Naive B cell (primary cell): ENCODE measurements at regions not wholly inside any gene's neighbourhood (a gene's known extent, or its start where the extent isn't known, plus 50 kb on each side); places are given as distances from the start of the nearest gene placed in this dataset.
"Not testable (repeated sequence)": the region's sequence is repeated elsewhere in the genome, so short reads cannot be mapped to it uniquely, and the experiment has no call there.

Experiments used
- ATAC-seq, 2 donors: fragments of 150-1000 bp; cut with Tn5 transposase; 2 replicates each; pipeline ENCODE4 v1.10.0; 2021; ENCODE audit warnings: low read depth in 2 of 2, mild to moderate bottlenecking in 2 of 2, moderate library complexity in 2 of 2
- DNase-seq: peaks from one replicate; pipeline ENCODE4 v3.0.0; 2022
- H3K27ac Mint-ChIP-seq, 6 donors: one replicate each; pipeline ENCODE4 v1.8.0; 2020 to 2022; ENCODE audit warnings: mild to moderate bottlenecking in 6 of 6, mixed read lengths in 6 of 6, moderate library complexity in 5 of 6, inconsistent platforms in 2 of 6
- H3K27me3 Mint-ChIP-seq, 3 donors: one replicate each; pipeline ENCODE4 v1.8.0; 2021 to 2022; ENCODE audit warnings: mixed read lengths in 3 of 3, mild to moderate bottlenecking in 1 of 3
- H3K36me3 Mint-ChIP-seq, 2 donors: one replicate each; pipeline ENCODE4 v1.8.0; 2020 to 2022; ENCODE audit warnings: mixed read lengths in 2 of 2, inconsistent platforms in 1 of 2, mild to moderate bottlenecking in 1 of 2
- H3K4me1 Mint-ChIP-seq, 3 donors: one replicate each; pipeline ENCODE4 v1.8.0; 2020 to 2022; ENCODE audit warnings: mixed read lengths in 3 of 3, inconsistent platforms in 1 of 3, mild to moderate bottlenecking in 1 of 3, moderate library complexity in 1 of 3
- H3K4me3 Mint-ChIP-seq, 8 donors: one replicate each; pipeline ENCODE4 v1.8.0; 2020 to 2022; ENCODE audit warnings: mild to moderate bottlenecking in 8 of 8, mixed read lengths in 8 of 8, moderate library complexity in 8 of 8, inconsistent platforms in 2 of 8
- H3K9me3 Mint-ChIP-seq, 7 donors: one replicate each; pipeline ENCODE4 v1.8.0; 2020 to 2022; ENCODE audit warnings: mixed read lengths in 7 of 7, mild to moderate bottlenecking in 5 of 7, inconsistent platforms in 2 of 7, moderate library complexity in 1 of 7

- peak overlapping the region in 3 of 6 donors; percentile 22 to 93 (median 52) for H3K27ac Mint-ChIP-seq
- H3K4me1 Mint-ChIP-seq: peaks cover 7 to 13% (median 12%) of the 10 kb centered on the region in 3 donors
- H3K9me3 Mint-ChIP-seq: peaks cover 3 to 29% (median 12%) of the 10 kb centered on the region in 7 donors
- no peak for DNase-seq
- H3K36me3 Mint-ChIP-seq: peaks cover 4 to 22% of the 10 kb centered on the region in 2 donors
- no peak for ATAC-seq
- H3K27me3 Mint-ChIP-seq: peaks cover 69 to 88% (median 78%) of the 10 kb centered on the region in 3 donors
- peak overlapping the region in 6 of 8 donors; percentile 6 to 70 (median 56) for H3K4me3 Mint-ChIP-seq
These were observed 98.7 kb downstream of the TRIM27 start for GRCh38 chr6:28824793-28825731.

- H3K27me3 Mint-ChIP-seq: peaks cover 76 to 95% (median 84%) of the 10 kb centered on the region in 3 donors
- peak overlapping the region in 2 of 6 donors; percentile 52 to 58 for H3K27ac Mint-ChIP-seq
- no peak for DNase-seq
- H3K9me3 Mint-ChIP-seq: peaks cover 3 to 34% (median 14%) of the 10 kb centered on the region in 7 donors
- no peak for ATAC-seq
- H3K36me3 Mint-ChIP-seq: peaks cover 4 to 22% of the 10 kb centered on the region in 2 donors
- peak overlapping the region in 5 of 8 donors; percentile 6 to 67 (median 34) for H3K4me3 Mint-ChIP-seq
- H3K4me1 Mint-ChIP-seq: peaks cover 7 to 13% (median 12%) of the 10 kb centered on the region in 3 donors
These were observed 98.0 kb downstream of the TRIM27 start for GRCh38 chr6:28825732-28826293.

- H3K4me3 Mint-ChIP-seq, H3K36me3 Mint-ChIP-seq, H3K27ac Mint-ChIP-seq, H3K4me1 Mint-ChIP-seq, ATAC-seq, DNase-seq: not testable (repeated sequence)
- Mint-ChIP-seq H3K9me3 (peaks cover 0 to 22% (median 10%) of the 10 kb centered on the region in 7 donors), H3K27me3 (peaks cover 61 to 81% (median 61%) of the 10 kb centered on the region in 3 donors)
These were observed 92.1 kb downstream of the TRIM27 start for GRCh38 chr6:28831683-28832082.

DNA sequence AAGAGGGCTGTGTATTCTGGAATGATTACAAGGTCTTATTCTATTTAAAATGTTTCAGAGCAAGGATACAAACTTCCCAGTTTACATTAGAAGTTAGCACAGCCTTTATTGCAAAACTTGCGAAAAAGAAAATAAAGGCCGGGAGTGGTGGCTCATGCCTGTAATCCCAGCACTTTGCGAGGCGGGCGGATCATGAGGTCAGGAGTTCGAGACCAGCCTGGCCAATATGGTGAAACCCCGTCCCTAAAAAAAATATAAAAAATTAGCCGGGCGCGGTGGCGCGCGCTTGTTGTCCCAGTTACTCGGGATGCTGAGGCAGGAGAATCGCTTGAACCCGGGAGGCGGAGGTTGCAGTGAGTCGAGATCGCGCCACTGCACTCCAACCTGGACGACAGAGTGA, 87.1 kb downstream of the TRIM27 start:
- Mint-ChIP-seq H3K9me3 (peaks cover 0 to 14% (median 5%) of the 10 kb centered on the region in 7 donors), H3K4me3 (peak overlapping the region in 1 of 8 donors; percentile 31), H3K4me1 (peaks cover 22 to 25% (median 24%) of the 10 kb centered on the region in 3 donors), H3K27me3 (peaks cover 29 to 54% (median 39%) of the 10 kb centered on the region in 3 donors)
- ATAC-seq, H3K27ac Mint-ChIP-seq, DNase-seq, H3K36me3 Mint-ChIP-seq: not testable (repeated sequence)

DNA sequence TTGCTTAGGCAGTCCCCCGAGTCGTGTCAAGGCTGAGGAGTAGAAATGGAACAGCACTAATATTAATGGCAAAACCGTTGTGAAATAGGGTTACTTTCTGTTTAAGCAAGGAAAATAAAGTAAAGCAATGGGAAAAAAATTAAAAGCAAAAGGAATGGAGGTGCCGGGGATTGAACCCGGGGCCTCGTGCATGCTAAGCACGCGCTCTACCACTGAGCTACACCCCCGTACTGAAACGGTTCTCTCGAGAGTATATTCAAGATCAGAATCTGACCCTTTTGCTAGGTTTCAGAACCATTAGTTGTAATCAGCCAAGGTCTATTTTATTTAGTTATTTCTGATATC, 85.5 kb downstream of the TRIM27 start:
- Mint-ChIP-seq H3K27me3 (peaks cover 29 to 64% (median 41%) of the 10 kb centered on the region in 3 donors), H3K9me3 (peaks cover 0 to 14% (median 3%) of the 10 kb centered on the region in 7 donors), H3K4me1 (peaks cover 22 to 25% (median 24%) of the 10 kb centered on the region in 3 donors), H3K36me3 (peaks cover 0 to 9% of the 10 kb centered on the region in 2 donors), H3K4me3 (peak overlapping the region; percentile 90 to 99 (median 94)), H3K27ac (peak overlapping the region; percentile 65 to 98 (median 94))
- ATAC-seq: peak; percentile 61 to 65
- peak; percentile 75 for DNase-seq

GRCh38 chr6:28838634-28839442, 84.9 kb downstream of the TRIM27 start:
- peak overlapping the region; percentile 90 to 99 (median 94) for H3K4me3 Mint-ChIP-seq
- ATAC-seq: peak; percentile 71
- H3K4me1 Mint-ChIP-seq: peaks cover 22 to 25% (median 24%) of the 10 kb centered on the region in 3 donors
- peaks cover 29 to 64% (median 37%) of the 10 kb centered on the region in 3 donors for H3K27me3 Mint-ChIP-seq
- H3K36me3 Mint-ChIP-seq: peaks cover 0 to 3% of the 10 kb centered on the region in 2 donors
- peak; percentile 67 for DNase-seq
- H3K27ac Mint-ChIP-seq: peak overlapping the region; percentile 65 to 98 (median 94)
- peaks cover 0 to 13% (median 3%) of the 10 kb centered on the region in 7 donors for H3K9me3 Mint-ChIP-seq

GRCh38 chr6:28839443-28840120, 84.2 kb downstream of the TRIM27 start:
- H3K36me3 Mint-ChIP-seq: no peaks in the 10 kb centered on the region
- H3K9me3 Mint-ChIP-seq: peaks cover 0 to 8% (median 3%) of the 10 kb centered on the region in 7 donors
- DNase-seq (no peak), ATAC-seq (no peak)
- peaks cover 30 to 64% (median 37%) of the 10 kb centered on the region in 3 donors for H3K27me3 Mint-ChIP-seq
- peaks cover 22 to 25% (median 24%) of the 10 kb centered on the region in 3 donors for H3K4me1 Mint-ChIP-seq
- H3K4me3 Mint-ChIP-seq: peak overlapping the region; percentile 90 to 99 (median 94)
- peak overlapping the region in 2 of 6 donors; percentile 33 to 97 for H3K27ac Mint-ChIP-seq

- H3K27me3 Mint-ChIP-seq: peaks cover 38 to 65% (median 44%) of the 10 kb centered on the region in 3 donors
- no peaks in the 10 kb centered on the region for H3K36me3 Mint-ChIP-seq
- H3K4me3 Mint-ChIP-seq: no peak overlapping the region
- ATAC-seq: no peak
- H3K4me1 Mint-ChIP-seq: peaks cover 22 to 25% (median 24%) of the 10 kb centered on the region in 3 donors
- no peak overlapping the region for H3K27ac Mint-ChIP-seq
- peaks cover 0 to 8% (median 3%) of the 10 kb centered on the region in 7 donors for H3K9me3 Mint-ChIP-seq
- no peak for DNase-seq
These were observed 82.5 kb downstream of the TRIM27 start for GRCh38 chr6:28841290-28841689.

DNA sequence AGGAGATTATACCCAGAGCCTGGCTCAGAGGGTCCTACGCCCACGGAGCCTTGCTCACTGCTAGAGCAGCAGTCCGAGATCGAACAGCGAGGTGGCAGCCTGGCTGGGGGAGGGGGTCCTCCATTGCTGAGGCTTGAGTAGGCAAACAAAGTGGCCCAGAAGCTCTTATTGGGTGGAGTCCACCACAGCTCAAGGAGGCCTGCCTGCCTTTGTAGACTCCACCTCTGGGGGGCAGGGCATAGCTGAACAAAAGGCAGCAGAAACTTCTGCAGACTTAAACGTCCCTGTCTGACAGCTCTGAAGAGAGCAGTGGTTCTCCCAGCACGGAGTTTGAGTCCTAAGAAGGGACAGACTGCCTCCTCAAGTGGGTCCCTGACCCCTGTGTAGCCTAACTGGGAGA, 75.0 kb downstream of the TRIM27 start:
- ATAC-seq, H3K9me3 Mint-ChIP-seq, H3K4me1 Mint-ChIP-seq, H3K4me3 Mint-ChIP-seq, DNase-seq, H3K27ac Mint-ChIP-seq, H3K36me3 Mint-ChIP-seq: not testable (repeated sequence)
- peaks cover 33 to 86% (median 65%) of the 10 kb centered on the region in 3 donors for H3K27me3 Mint-ChIP-seq
